Panc1 (cell line): ENCODE measurements at regions not wholly inside any gene's neighbourhood (a gene's known extent, or its start where the extent isn't known, plus 50 kb on each side); places are given as distances from the start of the nearest gene placed in this dataset.

Experiments used
- ATAC-seq: fragments of 200-7000 bp; cut with Tn5 transposase; 2 replicates; pipeline ENCODE4 v1.9.1; 2020; ENCODE audit warnings: mild to moderate bottlenecking, moderate library complexity
- BruUV-seq: library from RNA; stranded (reverse); fragments of 400-500 nt; replicated peaks from 2 replicates; lab custom pipeline; 2021; lab: Mats Ljungman, UMichigan
- CTCF ChIA-PET: fragments of 300-600 bp; sonication (Branson Sonifier 250); formaldehyde crosslinking; loops from one replicate; lab custom pipeline; 2022; ENCODE audit warnings: antibody characterized with exemption; lab: Charles Lee
- POLR2A ChIA-PET: fragments of 300-600 bp; sonication (Branson Sonifier 250); formaldehyde crosslinking; loops from one replicate; lab custom pipeline; 2022; ENCODE audit warnings: antibody characterized with exemption; lab: Charles Lee
- DNase-seq: peaks from one replicate; pipeline ENCODE4 v3.0.0-alpha.2; 2010; ENCODE audit warnings: low read depth, low spot score
- H3K27ac ChIP-seq: 2 replicates; pipeline ENCODE4 v1.5.1; 2011; ENCODE audit warnings: mild to moderate bottlenecking, low read length, inconsistent platforms
- H3K27me3 ChIP-seq: fragments of 200-500 bp; sonication (Bioruptor generic); 2 replicates; pipeline ENCODE4 v1.6.0; 2014; ENCODE audit warnings: low read length, inconsistent platforms; ENCODE audit not compliant: control insufficient read depth, insufficient read depth
- H3K36me3 ChIP-seq: fragments of 200-500 bp; sonication (Bioruptor generic); 2 replicates; pipeline ENCODE4 v1.5.1; 2014; ENCODE audit warnings: inconsistent platforms, mild to moderate bottlenecking, low read length, moderate library complexity; ENCODE audit not compliant: control insufficient read depth, insufficient read depth
- H3K4me1 ChIP-seq: 2 replicates; pipeline ENCODE4 v1.5.1; 2011; ENCODE audit warnings: inconsistent platforms, mild to moderate bottlenecking, low read length, moderate library complexity; ENCODE audit not compliant: control insufficient read depth, insufficient read depth
- H3K4me3 ChIP-seq, 2 experiments: 2 replicates each; pipeline ENCODE4 v1.5.1; 2011 to 2012; ENCODE audit warnings: low read depth in 2 of 2, low read length in 2 of 2, mild to moderate bottlenecking in 2 of 2, inconsistent platforms in 1 of 2, moderate library complexity in 1 of 2
- H3K9me3 ChIP-seq: fragments of 200-500 bp; sonication (Bioruptor generic); 2 replicates; pipeline ENCODE4 v1.5.1; 2014; ENCODE audit warnings: low read depth, mild to moderate bottlenecking, inconsistent platforms, low read length, moderate library complexity; ENCODE audit not compliant: control insufficient read depth, insufficient read depth
- POLR2AphosphoS5 ChIP-seq: IDR thresholded peaks from 2 replicates; pipeline ENCODE4 v1.6.1; 2012; ENCODE audit warnings: mild to moderate bottlenecking, low read depth, low read length, moderate library complexity
- SIN3A ChIP-seq: IDR thresholded peaks from 2 replicates; pipeline ENCODE4 v1.6.1; 2012; ENCODE audit warnings: low read depth, mild to moderate bottlenecking, low read length, moderate library complexity, borderline replicate concordance; ENCODE audit not compliant: insufficient read depth
- TCF7L2 ChIP-seq: IDR thresholded peaks from 2 replicates; pipeline ENCODE4 v1.6.1; 2011; ENCODE audit warnings: mild to moderate bottlenecking, low read depth, low read length, inconsistent platforms
- in situ Hi-C: cut with HindIII; loops from 2 replicates; pipeline ENCODE4 v1.10.0; 2016; ENCODE audit warnings: low sequenced_read_pairs, low pct_unique_long_range_greater_than_20kb
- intact Hi-C: fragments of 100-400 bp; cut with micrococcal nuclease; formaldehyde crosslinking; loops from one replicate; pipeline ENCODE4 v1.10.0; 2022; ENCODE audit not compliant: unreplicated experiment
- TF ChIP-seq, protein P1 (sequence below), 2 experiments: IDR thresholded peaks; 2 replicates each; pipeline ENCODE4 v1.6.1; 2011 to 2012; ENCODE audit warnings: low read depth in 2 of 2, control low read depth in 1 of 2, low read length in 1 of 2, mild to moderate bottlenecking in 1 of 2, moderate library complexity in 1 of 2; ENCODE audit not compliant: insufficient read depth in 1 of 2
- TF ChIP-seq, protein P2 (sequence below): fragments of 450-650 bp; IDR thresholded peaks from 2 replicates; pipeline ENCODE4 v1.5.1; 2017; ENCODE audit warnings: mild to moderate bottlenecking

DNA sequence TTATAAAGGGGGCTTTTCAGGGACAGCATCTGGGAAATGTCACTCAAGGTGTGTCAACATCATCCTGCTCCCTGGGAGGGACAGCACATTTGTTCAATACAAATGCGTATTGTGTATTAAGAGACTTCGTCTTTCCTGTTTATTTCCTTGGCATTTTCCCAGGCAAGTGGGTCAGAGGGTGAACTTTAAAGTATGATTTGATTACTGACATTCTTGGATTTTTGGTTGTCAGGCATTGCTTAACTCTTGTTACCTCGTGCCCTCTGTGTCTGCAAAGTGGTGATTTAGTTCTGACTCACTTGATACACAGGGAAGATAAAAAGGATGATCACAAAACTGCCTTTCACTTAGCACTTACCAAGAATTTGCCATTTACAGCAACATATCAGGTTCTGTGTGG lies 292.7 kb downstream of the SUCLA2 start:
- no peak for DNase-seq
- Histone ChIP-seq H3K4me1 (no peaks in the 10 kb centered on the region), H3K27me3 (no peaks in the 10 kb centered on the region), H3K4me3 (no peak overlapping the region), H3K27ac (no peak overlapping the region), H3K36me3 (no peaks in the 10 kb centered on the region), H3K9me3 (no peaks in the 10 kb centered on the region)
- ChIA-PET POLR2A (no interaction called here), CTCF (no interaction called here)
- TF ChIP-seq TCF7L2 (no peak), SIN3A (no peak), POLR2AphosphoS5 (no peak)
- TF ChIP-seq, protein P1, sequence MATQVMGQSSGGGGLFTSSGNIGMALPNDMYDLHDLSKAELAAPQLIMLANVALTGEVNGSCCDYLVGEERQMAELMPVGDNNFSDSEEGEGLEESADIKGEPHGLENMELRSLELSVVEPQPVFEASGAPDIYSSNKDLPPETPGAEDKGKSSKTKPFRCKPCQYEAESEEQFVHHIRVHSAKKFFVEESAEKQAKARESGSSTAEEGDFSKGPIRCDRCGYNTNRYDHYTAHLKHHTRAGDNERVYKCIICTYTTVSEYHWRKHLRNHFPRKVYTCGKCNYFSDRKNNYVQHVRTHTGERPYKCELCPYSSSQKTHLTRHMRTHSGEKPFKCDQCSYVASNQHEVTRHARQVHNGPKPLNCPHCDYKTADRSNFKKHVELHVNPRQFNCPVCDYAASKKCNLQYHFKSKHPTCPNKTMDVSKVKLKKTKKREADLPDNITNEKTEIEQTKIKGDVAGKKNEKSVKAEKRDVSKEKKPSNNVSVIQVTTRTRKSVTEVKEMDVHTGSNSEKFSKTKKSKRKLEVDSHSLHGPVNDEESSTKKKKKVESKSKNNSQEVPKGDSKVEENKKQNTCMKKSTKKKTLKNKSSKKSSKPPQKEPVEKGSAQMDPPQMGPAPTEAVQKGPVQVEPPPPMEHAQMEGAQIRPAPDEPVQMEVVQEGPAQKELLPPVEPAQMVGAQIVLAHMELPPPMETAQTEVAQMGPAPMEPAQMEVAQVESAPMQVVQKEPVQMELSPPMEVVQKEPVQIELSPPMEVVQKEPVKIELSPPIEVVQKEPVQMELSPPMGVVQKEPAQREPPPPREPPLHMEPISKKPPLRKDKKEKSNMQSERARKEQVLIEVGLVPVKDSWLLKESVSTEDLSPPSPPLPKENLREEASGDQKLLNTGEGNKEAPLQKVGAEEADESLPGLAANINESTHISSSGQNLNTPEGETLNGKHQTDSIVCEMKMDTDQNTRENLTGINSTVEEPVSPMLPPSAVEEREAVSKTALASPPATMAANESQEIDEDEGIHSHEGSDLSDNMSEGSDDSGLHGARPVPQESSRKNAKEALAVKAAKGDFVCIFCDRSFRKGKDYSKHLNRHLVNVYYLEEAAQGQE (IDR thresholded peaks at IDR 0.05; ENCODE audit: insufficient read depth in 1 of 2, low read depth in 2 of 2, low read length in 1 of 2): no peak
- TF ChIP-seq, protein P2, sequence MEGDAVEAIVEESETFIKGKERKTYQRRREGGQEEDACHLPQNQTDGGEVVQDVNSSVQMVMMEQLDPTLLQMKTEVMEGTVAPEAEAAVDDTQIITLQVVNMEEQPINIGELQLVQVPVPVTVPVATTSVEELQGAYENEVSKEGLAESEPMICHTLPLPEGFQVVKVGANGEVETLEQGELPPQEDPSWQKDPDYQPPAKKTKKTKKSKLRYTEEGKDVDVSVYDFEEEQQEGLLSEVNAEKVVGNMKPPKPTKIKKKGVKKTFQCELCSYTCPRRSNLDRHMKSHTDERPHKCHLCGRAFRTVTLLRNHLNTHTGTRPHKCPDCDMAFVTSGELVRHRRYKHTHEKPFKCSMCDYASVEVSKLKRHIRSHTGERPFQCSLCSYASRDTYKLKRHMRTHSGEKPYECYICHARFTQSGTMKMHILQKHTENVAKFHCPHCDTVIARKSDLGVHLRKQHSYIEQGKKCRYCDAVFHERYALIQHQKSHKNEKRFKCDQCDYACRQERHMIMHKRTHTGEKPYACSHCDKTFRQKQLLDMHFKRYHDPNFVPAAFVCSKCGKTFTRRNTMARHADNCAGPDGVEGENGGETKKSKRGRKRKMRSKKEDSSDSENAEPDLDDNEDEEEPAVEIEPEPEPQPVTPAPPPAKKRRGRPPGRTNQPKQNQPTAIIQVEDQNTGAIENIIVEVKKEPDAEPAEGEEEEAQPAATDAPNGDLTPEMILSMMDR: no peak
- intact Hi-C loops (no loop called here), in situ Hi-C loops (no loop called here)
- no peak for ATAC-seq
- no TSS peak for BruUV-seq

DNA sequence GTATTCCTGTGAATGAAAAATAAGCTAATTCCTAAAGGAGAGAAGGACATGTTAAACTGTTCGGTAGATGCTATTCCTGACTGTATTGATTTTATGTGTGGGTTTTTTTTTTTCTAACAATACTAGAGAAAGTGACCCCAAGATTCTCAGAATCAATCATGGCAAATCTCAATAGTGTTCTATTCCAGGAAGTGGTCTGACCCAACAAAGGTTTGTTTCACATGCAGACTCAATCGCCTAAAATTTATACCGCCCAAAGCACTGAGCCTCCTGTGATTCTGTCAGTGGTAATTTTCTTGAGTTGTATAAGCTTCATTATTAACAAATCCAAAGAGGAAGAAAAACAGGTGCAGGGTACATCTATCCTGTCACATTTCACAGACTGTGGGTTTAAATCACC lies 293.7 kb downstream of the SUCLA2 start:
- DNase-seq: no peak
- BruUV-seq: no TSS peak
- no peak for TF ChIP-seq SIN3A
- H3K9me3 ChIP-seq: no peaks in the 10 kb centered on the region
- CTCF ChIA-PET: no interaction called here
- intact Hi-C loops (no loop called here), in situ Hi-C loops (no loop called here)
- no peak overlapping the region for H3K27ac ChIP-seq
- no peaks in the 10 kb centered on the region for H3K4me1 ChIP-seq
- no peaks in the 10 kb centered on the region for H3K27me3 ChIP-seq
- POLR2A ChIA-PET: no interaction called here
- H3K4me3 ChIP-seq: no peak overlapping the region
- H3K36me3 ChIP-seq: no peaks in the 10 kb centered on the region
- no peak for ATAC-seq

DNA sequence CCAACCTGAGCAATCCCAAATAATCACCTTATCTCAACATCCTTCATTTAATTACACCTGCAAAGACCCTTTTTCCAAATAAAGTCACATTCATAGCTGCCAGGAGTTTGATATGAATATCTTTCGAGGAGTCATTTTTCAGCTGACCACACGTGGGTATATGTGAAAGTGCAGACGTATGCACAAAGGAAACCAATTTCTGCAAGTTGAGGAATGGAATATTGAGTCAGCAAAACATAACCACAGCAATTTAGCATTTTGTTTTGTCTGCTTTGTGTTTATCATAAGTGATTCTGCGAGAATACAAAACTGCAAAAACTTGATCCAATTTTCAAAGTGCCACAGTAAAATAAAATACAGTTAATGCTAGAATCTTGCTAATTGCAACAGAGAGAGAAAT lies 295.9 kb downstream of the SUCLA2 start:
- Histone ChIP-seq H3K36me3 (no peaks in the 10 kb centered on the region), H3K27me3 (no peaks in the 10 kb centered on the region), H3K27ac (no peak overlapping the region), H3K9me3 (no peaks in the 10 kb centered on the region), H3K4me1 (no peaks in the 10 kb centered on the region), H3K4me3 (no peak overlapping the region)
- in situ Hi-C loops: no loop called here
- ChIA-PET CTCF (no interaction called here), POLR2A (no interaction called here)
- DNase-seq (no peak), ATAC-seq (no peak)
- intact Hi-C loops: no loop called here
- BruUV-seq: no TSS peak
- TF ChIP-seq, protein P1 (IDR thresholded peaks at IDR 0.05; ENCODE audit: insufficient read depth in 1 of 2, low read depth in 2 of 2, low read length in 1 of 2): no peak
- TF ChIP-seq TCF7L2 (no peak), SIN3A (no peak), POLR2AphosphoS5 (no peak)
- TF ChIP-seq, protein P2: no peak
